HG03066 (cell line): ENCODE measurements at regions not wholly inside any gene's neighbourhood (a gene's known extent, or its start where the extent isn't known, plus 50 kb on each side); places are given as distances from the start of the nearest gene placed in this dataset.
"Not testable (repeated sequence)": the region's sequence is repeated elsewhere in the genome, so short reads cannot be mapped to it uniquely, and the experiment has no call there.

Experiments
- ATAC-seq: cut with Tn5 transposase; IDR thresholded peaks from one replicate; pipeline ENCODE4 v1.9.1; 2021; ENCODE audit warnings: low read depth; ENCODE audit not compliant: unreplicated experiment

GRCh38 chrX:110966091-110966454 is 129.9 kb upstream of the PAK3 start:
- no peak for ATAC-seq

- no peak for ATAC-seq
Measured at GRCh38 chrX:110965409-110966090, 130.4 kb upstream of the PAK3 start.

- no peak for ATAC-seq
Measured at GRCh38 chrX:110964786-110965185, 131.2 kb upstream of the PAK3 start.

GRCh38 chrX:110962451-110962850 is 133.5 kb upstream of the PAK3 start:
- no peak for ATAC-seq

GRCh38 chrX:110955706-110956105 is 140.3 kb upstream of the PAK3 start:
- ATAC-seq: no peak

GRCh38 chrX:110954428-110955100 is 141.4 kb upstream of the PAK3 start:
- ATAC-seq: no peak

- no peak for ATAC-seq
Measured at GRCh38 chrX:110951472-110952269, 144.3 kb upstream of the PAK3 start.

GRCh38 chrX:110944751-110945675 is 149.4 kb upstream of the CHRDL1 start:
- no peak for ATAC-seq

- ATAC-seq: no peak
Measured at GRCh38 chrX:110944311-110944750, 148.7 kb upstream of the CHRDL1 start.

GRCh38 chrX:110941906-110942305 is 146.3 kb upstream of the CHRDL1 start:
- ATAC-seq: no peak

GRCh38 chrX:110938977-110939732 is 143.5 kb upstream of the CHRDL1 start:
- no peak for ATAC-seq

- ATAC-seq: no peak
Measured at GRCh38 chrX:110924871-110925270, 129.3 kb upstream of the CHRDL1 start.

GRCh38 chrX:110920991-110921390 is 125.4 kb upstream of the CHRDL1 start:
- ATAC-seq: no peak

GRCh38 chrX:110915570-110915969 is 120.0 kb upstream of the CHRDL1 start:
- no peak for ATAC-seq

GRCh38 chrX:110915111-110915510 is 119.5 kb upstream of the CHRDL1 start:
- ATAC-seq: no peak

GRCh38 chrX:110914281-110914680 is 118.7 kb upstream of the CHRDL1 start:
- ATAC-seq: no peak

GRCh38 chrX:110904747-110905146 is 109.1 kb upstream of the CHRDL1 start:
- not testable (repeated sequence) for ATAC-seq

GRCh38 chrX:110881971-110882370 is 86.4 kb upstream of the CHRDL1 start:
- ATAC-seq: no peak

GRCh38 chrX:110877326-110877725 is 81.7 kb upstream of the CHRDL1 start:
- no peak for ATAC-seq

GRCh38 chrX:110871839-110872238 is 76.2 kb upstream of the CHRDL1 start:
- ATAC-seq: no peak
